ENCODE measurements at regions not wholly inside any gene's neighbourhood (a gene's known extent, or its start where the extent isn't known, plus 50 kb on each side); places are given as distances from the start of the nearest gene placed in this dataset.

DNA sequence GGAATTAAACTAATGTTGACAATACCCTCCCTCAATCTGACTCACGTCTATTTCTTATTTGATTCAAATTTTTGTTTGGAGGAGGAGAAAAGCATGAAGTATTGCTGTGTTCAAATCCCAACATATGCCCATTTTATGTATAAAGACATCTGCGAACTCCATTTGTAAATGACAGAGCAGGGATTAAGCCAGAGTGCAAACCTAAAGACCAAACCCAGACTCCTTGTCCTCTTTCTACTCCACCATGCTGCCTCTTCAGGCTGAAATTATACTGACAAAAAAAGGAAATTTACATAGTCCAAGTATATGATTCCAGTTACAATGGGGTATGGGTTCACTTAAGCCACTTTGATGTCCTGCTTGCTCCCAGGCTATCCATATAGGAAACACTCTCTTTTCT, 383.1 kb downstream of the ADRA2A start:
- Histone ChIP-seq H3K4me1 (ENCODE audit: insufficient read depth, low read length) (no peaks in the 10 kb centered on the region), H3K9ac (ENCODE audit: low read depth, low read length) (no peak overlapping the region), H3K27ac (ENCODE audit: low read length) (no peak overlapping the region), H3K4me3 (ENCODE audit: low read length) (no peak overlapping the region), H3K9me3 (ENCODE audit: insufficient read depth, low read depth, low read length) (peaks cover 25% of the 10 kb centered on the region; the same call in 1 of the 2 replicates), H3K36me3 (ENCODE audit: insufficient read depth, low read depth, low read length) (no peaks in the 10 kb centered on the region), H3K27me3 (ENCODE audit: insufficient read depth, low read length) (no peaks in the 10 kb centered on the region)

- H3K4me1 ChIP-seq (ENCODE audit: insufficient read depth, low read length), result no peaks in the 10 kb centered on the region
- H3K36me3 ChIP-seq (ENCODE audit: insufficient read depth, low read depth, low read length), result no peaks in the 10 kb centered on the region
- H3K4me3 ChIP-seq (ENCODE audit: low read length), result no peak overlapping the region
- H3K27ac ChIP-seq (ENCODE audit: low read length), result no peak overlapping the region
- H3K9me3 ChIP-seq (ENCODE audit: insufficient read depth, low read depth, low read length), result no peaks in the 10 kb centered on the region
- H3K27me3 ChIP-seq (ENCODE audit: insufficient read depth, low read length), result no peaks in the 10 kb centered on the region
- H3K9ac ChIP-seq (ENCODE audit: low read depth, low read length), result no peak overlapping the region
Measured at GRCh38 chr10:111472445-111472844, 395.6 kb downstream of the ADRA2A start.

GRCh38 chr10:111473361-111473760, 396.5 kb downstream of the ADRA2A start:
- no peaks in the 10 kb centered on the region for H3K27me3 ChIP-seq (ENCODE audit: insufficient read depth, low read length)
- no peak overlapping the region for H3K9ac ChIP-seq (ENCODE audit: low read depth, low read length)
- H3K9me3 ChIP-seq (ENCODE audit: insufficient read depth, low read depth, low read length), result no peaks in the 10 kb centered on the region
- H3K4me3 ChIP-seq (ENCODE audit: low read length), result no peak overlapping the region
- no peaks in the 10 kb centered on the region for H3K4me1 ChIP-seq (ENCODE audit: insufficient read depth, low read length)
- H3K27ac ChIP-seq (ENCODE audit: low read length), result no peak overlapping the region
- no peaks in the 10 kb centered on the region for H3K36me3 ChIP-seq (ENCODE audit: insufficient read depth, low read depth, low read length)

DNA sequence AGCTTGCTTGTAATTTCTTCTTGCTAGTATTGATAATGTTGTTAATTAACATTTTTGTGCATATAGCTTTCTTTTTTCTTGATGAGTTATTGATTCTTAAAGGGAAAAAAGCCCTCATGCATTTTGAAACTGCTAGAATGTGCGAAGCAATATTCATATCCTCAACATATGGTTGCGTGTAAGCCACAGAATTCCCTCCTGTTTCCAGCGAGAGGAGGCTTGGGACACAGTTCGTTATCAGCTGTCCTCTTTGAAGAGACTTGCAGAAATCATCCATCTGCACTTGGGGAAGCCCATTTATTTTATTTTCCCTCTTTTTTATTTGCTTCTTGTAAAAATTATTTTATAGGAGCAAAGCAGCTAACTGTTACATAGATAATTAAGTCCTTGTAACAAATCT, 398.0 kb downstream of the ADRA2A start:
- Histone ChIP-seq H3K9me3 (ENCODE audit: insufficient read depth, low read depth, low read length) (no peaks in the 10 kb centered on the region), H3K27ac (ENCODE audit: low read length) (no peak overlapping the region), H3K9ac (ENCODE audit: low read depth, low read length) (no peak overlapping the region), H3K4me3 (ENCODE audit: low read length) (no peak overlapping the region), H3K4me1 (ENCODE audit: insufficient read depth, low read length) (no peaks in the 10 kb centered on the region), H3K36me3 (ENCODE audit: insufficient read depth, low read depth, low read length) (no peaks in the 10 kb centered on the region), H3K27me3 (ENCODE audit: insufficient read depth, low read length) (no peaks in the 10 kb centered on the region)

DNA sequence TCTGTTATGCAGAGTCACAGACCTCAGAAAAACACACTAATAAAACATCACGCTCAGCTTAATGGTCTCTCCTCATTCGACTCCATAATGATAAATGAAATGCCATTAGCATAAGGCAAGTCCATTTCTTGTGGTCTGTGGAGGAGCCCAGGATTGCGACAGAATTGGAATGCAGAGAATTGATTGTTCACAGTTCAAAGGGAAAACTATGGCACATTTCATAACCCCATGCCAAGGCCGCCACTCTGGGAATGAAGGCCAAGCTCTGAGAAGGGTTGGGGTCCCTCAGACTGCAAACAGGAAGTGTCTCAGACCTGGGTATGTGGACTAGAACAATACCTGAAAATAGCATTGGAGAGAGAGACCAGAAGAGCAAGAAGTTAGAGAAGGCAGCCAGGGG, 398.9 kb downstream of the ADRA2A start:
- H3K4me3 ChIP-seq (ENCODE audit: low read length), result no peak overlapping the region
- no peaks in the 10 kb centered on the region for H3K36me3 ChIP-seq (ENCODE audit: insufficient read depth, low read depth, low read length)
- no peaks in the 10 kb centered on the region for H3K27me3 ChIP-seq (ENCODE audit: insufficient read depth, low read length)
- no peak overlapping the region for H3K27ac ChIP-seq (ENCODE audit: low read length)
- H3K9me3 ChIP-seq (ENCODE audit: insufficient read depth, low read depth, low read length), result no peaks in the 10 kb centered on the region
- no peaks in the 10 kb centered on the region for H3K4me1 ChIP-seq (ENCODE audit: insufficient read depth, low read length)
- H3K9ac ChIP-seq (ENCODE audit: low read depth, low read length), result no peak overlapping the region

DNA sequence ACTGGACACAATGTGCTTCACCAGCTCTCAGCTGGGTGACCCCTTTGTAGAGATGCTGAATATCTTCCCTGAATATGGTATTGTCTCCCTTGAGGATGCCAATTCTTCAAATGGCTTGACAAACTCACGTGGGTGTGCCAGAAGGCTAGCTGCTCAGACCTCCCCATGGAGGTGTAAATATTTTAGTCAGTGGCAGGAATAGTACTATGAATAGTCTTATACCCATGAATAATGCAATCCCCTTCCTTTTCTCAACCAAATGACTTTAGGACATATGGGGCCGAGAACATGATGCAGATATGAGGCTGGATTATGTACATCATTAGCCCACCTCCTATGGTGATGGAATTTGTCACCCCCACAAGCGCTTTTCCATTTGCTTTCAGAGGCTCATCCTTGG, 401.8 kb downstream of the ADRA2A start:
- H3K4me3 ChIP-seq (ENCODE audit: low read length), result no peak overlapping the region
- no peaks in the 10 kb centered on the region for H3K27me3 ChIP-seq (ENCODE audit: insufficient read depth, low read length)
- no peaks in the 10 kb centered on the region for H3K36me3 ChIP-seq (ENCODE audit: insufficient read depth, low read depth, low read length)
- no peaks in the 10 kb centered on the region for H3K9me3 ChIP-seq (ENCODE audit: insufficient read depth, low read depth, low read length)
- no peaks in the 10 kb centered on the region for H3K4me1 ChIP-seq (ENCODE audit: insufficient read depth, low read length)
- no peak overlapping the region for H3K9ac ChIP-seq (ENCODE audit: low read depth, low read length)
- H3K27ac ChIP-seq (ENCODE audit: low read length), result no peak overlapping the region

DNA sequence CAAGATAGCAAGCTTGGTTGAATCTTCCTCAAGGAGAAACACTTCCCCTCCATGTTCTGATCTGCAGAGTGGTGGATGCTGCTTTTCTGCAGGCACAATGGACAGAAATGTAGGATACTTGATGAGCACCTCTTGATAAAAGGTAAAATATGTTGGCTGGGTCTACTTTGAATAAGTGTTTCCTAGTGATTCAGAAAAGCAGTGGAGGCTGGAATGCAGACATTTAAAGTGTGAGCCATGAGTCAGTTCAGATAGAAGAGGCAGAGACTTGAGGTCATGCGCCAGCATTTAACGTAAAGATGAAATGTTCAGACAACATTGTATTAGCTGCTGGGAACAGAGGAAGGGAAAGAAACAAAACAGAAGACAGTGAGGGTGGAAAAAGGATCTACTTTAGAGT, 403.1 kb downstream of the ADRA2A start:
- Histone ChIP-seq H3K4me3 (ENCODE audit: low read length) (no peak overlapping the region), H3K4me1 (ENCODE audit: insufficient read depth, low read length) (no peaks in the 10 kb centered on the region), H3K9me3 (ENCODE audit: insufficient read depth, low read depth, low read length) (no peaks in the 10 kb centered on the region), H3K36me3 (ENCODE audit: insufficient read depth, low read depth, low read length) (no peaks in the 10 kb centered on the region), H3K9ac (ENCODE audit: low read depth, low read length) (no peak overlapping the region), H3K27me3 (ENCODE audit: insufficient read depth, low read length) (no peaks in the 10 kb centered on the region), H3K27ac (ENCODE audit: low read length) (no peak overlapping the region)

DNA sequence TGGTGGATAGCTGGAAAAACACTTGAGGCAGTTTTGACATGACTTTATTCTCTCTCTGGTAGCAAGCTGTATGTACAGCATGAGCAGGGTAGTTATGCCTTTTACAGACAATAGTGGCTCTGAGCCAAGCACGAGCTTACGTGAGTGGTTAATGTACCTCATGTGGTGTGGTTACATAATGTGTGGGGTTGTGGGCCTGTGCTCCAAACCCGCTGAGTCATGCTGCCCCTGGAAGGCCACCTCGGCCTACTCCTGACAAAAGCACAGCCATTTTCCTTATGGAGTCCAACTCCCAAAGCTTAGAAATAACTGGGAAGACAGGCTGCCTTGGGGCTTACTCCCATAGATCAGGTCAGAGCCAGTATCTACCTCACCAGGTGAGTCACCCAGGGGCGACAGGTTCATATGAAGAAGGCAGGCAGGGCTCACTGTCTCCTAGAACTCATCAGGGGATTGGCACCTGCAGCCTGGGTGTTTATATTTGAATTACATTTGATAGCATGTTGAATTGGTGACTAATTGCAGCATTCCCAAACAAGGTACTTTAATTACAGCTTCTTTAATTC, 404.5 kb downstream of the ADRA2A start:
- no peak overlapping the region for H3K9ac ChIP-seq (ENCODE audit: low read depth, low read length)
- no peak overlapping the region for H3K27ac ChIP-seq (ENCODE audit: low read length)

GRCh38 chr10:111481866-111482265, 405.0 kb downstream of the ADRA2A start:
- no peaks in the 10 kb centered on the region for H3K27me3 ChIP-seq (ENCODE audit: insufficient read depth, low read length)
- H3K4me1 ChIP-seq (ENCODE audit: insufficient read depth, low read length), result no peaks in the 10 kb centered on the region
- H3K9ac ChIP-seq (ENCODE audit: low read depth, low read length), result no peak overlapping the region
- no peaks in the 10 kb centered on the region for H3K9me3 ChIP-seq (ENCODE audit: insufficient read depth, low read depth, low read length)
- H3K4me3 ChIP-seq (ENCODE audit: low read length), result no peak overlapping the region
- no peaks in the 10 kb centered on the region for H3K36me3 ChIP-seq (ENCODE audit: insufficient read depth, low read depth, low read length)
- no peak overlapping the region for H3K27ac ChIP-seq (ENCODE audit: low read length)

More for the DNA sequence above, 404.5 kb downstream of the ADRA2A start:
- H3K36me3 ChIP-seq (ENCODE audit: insufficient read depth, low read depth, low read length), result no peaks in the 10 kb centered on the region
- H3K4me3 ChIP-seq (ENCODE audit: low read length), result no peak overlapping the region
- H3K4me1 ChIP-seq (ENCODE audit: insufficient read depth, low read length), result no peaks in the 10 kb centered on the region
- H3K9me3 ChIP-seq (ENCODE audit: insufficient read depth, low read depth, low read length), result no peaks in the 10 kb centered on the region
- H3K27me3 ChIP-seq (ENCODE audit: insufficient read depth, low read length), result no peaks in the 10 kb centered on the region

GRCh38 chr10:111482621-111483216, 405.9 kb downstream of the ADRA2A start:
- Histone ChIP-seq H3K9ac (ENCODE audit: low read depth, low read length) (no peak overlapping the region), H3K36me3 (ENCODE audit: insufficient read depth, low read depth, low read length) (no peaks in the 10 kb centered on the region), H3K4me1 (ENCODE audit: insufficient read depth, low read length) (no peaks in the 10 kb centered on the region), H3K4me3 (ENCODE audit: low read length) (no peak overlapping the region), H3K27me3 (ENCODE audit: insufficient read depth, low read length) (no peaks in the 10 kb centered on the region), H3K27ac (ENCODE audit: low read length) (no peak overlapping the region), H3K9me3 (ENCODE audit: insufficient read depth, low read depth, low read length) (peaks cover 3% of the 10 kb centered on the region; the same call in 1 of the 2 replicates)

GRCh38 chr10:111485767-111486166, 408.9 kb downstream of the ADRA2A start:
- no peaks in the 10 kb centered on the region for H3K27me3 ChIP-seq (ENCODE audit: insufficient read depth, low read length)
- H3K9ac ChIP-seq (ENCODE audit: low read depth, low read length), result no peak overlapping the region
- H3K9me3 ChIP-seq (ENCODE audit: insufficient read depth, low read depth, low read length), result peaks cover 30% of the 10 kb centered on the region
- H3K36me3 ChIP-seq (ENCODE audit: insufficient read depth, low read depth, low read length), result no peaks in the 10 kb centered on the region
- H3K4me3 ChIP-seq (ENCODE audit: low read length), result no peak overlapping the region
- no peaks in the 10 kb centered on the region for H3K4me1 ChIP-seq (ENCODE audit: insufficient read depth, low read length)
- no peak overlapping the region for H3K27ac ChIP-seq (ENCODE audit: low read length)

- no peaks in the 10 kb centered on the region for H3K27me3 ChIP-seq (ENCODE audit: insufficient read depth, low read length)
- no peaks in the 10 kb centered on the region for H3K4me1 ChIP-seq (ENCODE audit: insufficient read depth, low read length)
Measured at GRCh38 chr10:111486346-111486745, 409.5 kb downstream of the ADRA2A start.

More at GRCh38 chr10:111486346-111486745, 409.5 kb downstream of the ADRA2A start:
- peaks cover 36% of the 10 kb centered on the region for H3K9me3 ChIP-seq (ENCODE audit: insufficient read depth, low read depth, low read length)
- H3K9ac ChIP-seq (ENCODE audit: low read depth, low read length), result no peak overlapping the region
- H3K4me3 ChIP-seq (ENCODE audit: low read length), result no peak overlapping the region
- no peak overlapping the region for H3K27ac ChIP-seq (ENCODE audit: low read length)
- no peaks in the 10 kb centered on the region for H3K36me3 ChIP-seq (ENCODE audit: insufficient read depth, low read depth, low read length)

All from iPS-20b (cell line).